ENCODE measurements at regions not wholly inside any gene's neighbourhood (a gene's known extent, or its start where the extent isn't known, plus 50 kb on each side); places are given as distances from the start of the nearest gene placed in this dataset.
"Not testable (repeated sequence)": the region's sequence is repeated elsewhere in the genome, so short reads cannot be mapped to it uniquely, and the experiment has no call there.

- DNase-seq, result no peak
These were observed 108.5 kb downstream of the KCNK1 start for GRCh38 chr1:233722212-233722979.

DNA sequence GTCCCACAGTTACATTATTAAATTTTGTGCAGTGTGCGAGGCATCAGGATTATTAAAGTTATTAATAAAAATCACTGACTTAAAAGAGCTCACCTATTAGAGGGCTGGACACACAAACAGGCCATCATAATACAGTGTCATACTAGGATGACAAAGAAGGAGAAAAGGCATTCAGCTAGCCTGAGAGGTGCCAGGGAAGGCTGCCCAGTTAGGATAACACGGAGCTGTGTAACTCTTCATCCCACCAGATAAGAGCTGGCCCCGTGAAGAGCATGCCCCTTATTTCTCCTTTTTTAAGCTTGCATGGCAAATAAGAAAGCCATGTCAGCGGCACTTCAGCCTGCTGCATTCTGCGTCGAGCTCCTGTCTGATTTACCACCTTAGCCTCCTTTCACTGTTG is 109.5 kb downstream of the KCNK1 start:
- DNase-seq, result no peak

- not testable (repeated sequence) for DNase-seq
These were observed 110.3 kb downstream of the KCNK1 start for GRCh38 chr1:233724131-233724631.

DNA sequence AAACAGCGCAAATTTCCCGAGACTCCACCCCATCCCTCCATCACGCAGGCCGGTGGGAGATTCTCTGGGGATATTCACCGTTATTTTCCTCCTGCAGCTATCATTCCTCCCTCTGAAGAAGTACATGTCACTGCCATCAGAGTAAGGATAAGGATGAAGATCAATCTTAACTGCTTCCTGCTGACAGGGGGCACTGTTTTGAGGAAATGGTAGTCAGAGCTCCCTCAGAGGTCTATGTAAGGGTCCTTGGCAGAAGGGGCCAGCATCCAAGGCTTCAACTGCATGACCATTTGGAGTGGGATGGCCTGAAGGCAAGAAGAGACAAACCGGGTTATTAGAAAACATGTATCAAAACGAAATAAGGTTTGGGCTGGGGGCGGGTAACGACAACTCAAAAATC is 111.5 kb downstream of the KCNK1 start:
- DNase-seq, result no peak

GRCh38 chr1:233728721-233729120 is 114.8 kb downstream of the KCNK1 start:
- DNase-seq, result no peak

GRCh38 chr1:233730380-233730779 is 116.5 kb downstream of the KCNK1 start:
- DNase-seq, result no peak

DNA sequence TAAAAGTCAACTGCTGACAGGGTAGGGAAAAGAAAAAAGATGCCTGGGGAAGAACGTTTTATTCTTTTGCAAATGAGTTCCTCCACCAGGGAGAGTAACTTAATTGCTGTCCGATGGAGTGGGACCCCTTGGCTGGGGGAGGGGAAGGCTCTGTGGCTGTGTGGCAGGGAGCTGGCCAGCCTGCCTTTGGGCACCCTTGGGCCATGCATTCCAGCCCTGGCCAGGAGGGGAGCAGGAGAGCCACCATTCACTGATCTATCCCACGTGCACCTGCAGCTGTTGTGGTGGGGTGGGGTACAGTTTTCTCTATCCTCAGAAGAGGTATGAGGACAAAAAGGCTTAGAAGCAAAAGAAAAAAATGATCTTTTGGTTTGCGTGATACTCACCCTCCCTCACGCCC is 116.9 kb downstream of the KCNK1 start:
- DNase-seq, result no peak

DNA sequence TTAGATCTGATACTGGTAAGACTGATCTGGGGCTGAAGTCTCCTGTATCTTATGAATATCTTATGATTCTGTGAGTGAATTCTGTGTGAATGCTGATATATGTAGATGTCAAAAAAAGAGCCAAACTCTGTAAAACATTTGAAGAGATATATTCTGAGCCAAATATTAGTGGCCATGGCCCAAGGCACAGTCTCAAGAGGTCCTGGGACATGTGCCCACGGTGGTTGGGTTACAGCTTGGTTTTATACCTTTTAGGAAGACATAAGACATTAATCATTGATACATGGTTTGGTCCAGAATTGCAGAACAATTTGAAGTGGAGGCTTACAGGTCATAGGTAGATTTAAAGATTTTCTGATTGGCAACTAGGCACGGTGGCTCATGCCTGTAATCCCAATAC is 118.3 kb downstream of the KCNK1 start:
- no peak for DNase-seq

DNA sequence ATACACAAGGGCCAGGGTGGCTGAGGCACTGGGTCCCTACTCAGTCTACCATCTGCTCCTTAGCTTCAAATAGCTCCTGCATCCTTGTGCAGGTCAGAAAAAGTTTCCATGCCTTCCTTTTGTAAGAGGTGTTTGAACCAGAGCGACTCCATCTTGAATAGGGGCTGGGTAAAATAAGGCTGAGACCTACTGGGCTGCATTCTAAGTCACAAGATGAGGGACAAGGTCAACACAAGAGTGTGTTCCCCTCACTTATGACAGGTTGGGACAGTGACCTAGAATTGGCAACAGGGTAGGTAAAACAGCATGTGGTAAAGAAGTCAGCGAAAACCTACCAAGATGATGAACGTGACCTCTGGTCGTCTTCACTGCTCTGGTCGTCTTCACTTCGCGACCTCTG is 120.5 kb downstream of the KCNK1 start:
- DNase-seq, result no peak

- no peak for DNase-seq
These were observed 121.4 kb downstream of the KCNK1 start for GRCh38 chr1:233735331-233735730.

- no peak for DNase-seq
These were observed 121.9 kb downstream of the KCNK1 start for GRCh38 chr1:233735847-233736246.

- DNase-seq, result no peak
These were observed 123.4 kb downstream of the KCNK1 start for GRCh38 chr1:233737341-233737740.

DNA sequence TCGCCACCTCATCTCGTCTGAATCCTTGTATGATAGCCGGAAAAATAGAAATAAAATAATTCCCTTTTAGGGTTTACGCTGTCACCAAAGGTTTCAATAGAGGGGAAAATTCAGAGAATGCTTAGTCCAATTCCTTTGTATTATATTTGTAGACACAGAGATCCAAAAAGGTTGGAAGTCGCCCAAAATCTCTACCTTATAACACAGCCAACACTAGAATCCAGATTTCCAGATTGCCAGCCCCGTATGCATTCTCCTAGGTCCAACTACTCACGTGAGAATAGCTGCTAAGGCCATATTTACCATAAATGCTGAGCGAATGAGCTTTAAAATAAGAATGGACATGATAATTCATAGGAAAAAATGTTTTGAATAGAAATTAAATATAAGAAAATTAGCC is 124.5 kb downstream of the KCNK1 start:
- DNase-seq, result no peak

DNA sequence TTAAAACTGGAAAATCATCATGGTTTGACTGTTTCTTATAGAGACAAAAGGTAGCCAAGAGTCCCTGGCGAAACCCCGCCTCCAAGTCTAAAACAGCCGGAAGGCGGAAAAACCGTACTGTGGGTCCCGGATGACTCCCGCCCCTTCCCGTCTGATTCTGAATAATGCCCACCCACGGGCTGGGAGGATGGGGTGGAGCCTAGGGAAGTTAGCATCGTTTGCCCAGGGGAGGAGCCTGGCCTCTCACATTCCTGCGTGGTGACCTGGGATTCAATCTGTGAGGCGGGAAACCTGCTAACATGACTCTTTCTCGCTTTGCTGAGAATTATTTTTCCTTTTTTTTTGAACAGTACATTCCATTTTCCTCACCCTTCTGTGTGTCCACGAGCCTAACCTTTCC is 124.9 kb downstream of the KCNK1 start:
- no peak for DNase-seq

DNA sequence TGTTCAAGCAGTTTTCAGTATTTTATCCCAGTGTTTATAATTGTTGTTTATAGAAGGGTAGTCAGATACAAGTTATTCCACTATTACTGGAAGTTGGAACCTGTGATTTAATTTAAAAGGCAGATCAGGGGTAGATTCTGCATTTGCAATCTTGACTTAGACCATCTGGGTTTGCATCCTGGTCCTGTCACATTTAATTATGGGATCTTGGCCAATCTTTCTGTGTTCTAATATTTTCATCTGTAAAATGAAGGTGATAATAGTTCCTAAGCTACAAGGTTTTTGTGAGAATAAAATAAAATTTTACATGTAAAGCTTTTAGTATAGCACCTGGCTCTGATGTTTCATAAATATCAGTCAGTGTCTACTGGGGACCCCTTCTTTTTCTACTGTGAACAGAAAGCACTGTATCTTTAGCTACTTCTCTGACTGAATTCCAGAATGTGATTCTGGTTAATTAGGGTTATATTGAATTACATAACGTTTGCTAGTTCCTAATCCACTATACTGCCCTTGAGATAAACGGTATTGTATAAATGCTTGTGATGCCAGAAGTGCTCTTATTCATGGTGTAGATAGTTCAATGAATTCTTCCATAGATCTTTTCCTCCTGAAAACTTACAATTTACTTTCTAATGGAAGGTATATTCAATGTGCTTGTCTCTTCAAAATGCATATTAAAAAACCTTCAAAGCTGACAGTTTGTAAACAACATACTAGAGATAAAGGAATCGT is 131.0 kb downstream of the KCNK1 start:
- DNase-seq, result no peak

DNA sequence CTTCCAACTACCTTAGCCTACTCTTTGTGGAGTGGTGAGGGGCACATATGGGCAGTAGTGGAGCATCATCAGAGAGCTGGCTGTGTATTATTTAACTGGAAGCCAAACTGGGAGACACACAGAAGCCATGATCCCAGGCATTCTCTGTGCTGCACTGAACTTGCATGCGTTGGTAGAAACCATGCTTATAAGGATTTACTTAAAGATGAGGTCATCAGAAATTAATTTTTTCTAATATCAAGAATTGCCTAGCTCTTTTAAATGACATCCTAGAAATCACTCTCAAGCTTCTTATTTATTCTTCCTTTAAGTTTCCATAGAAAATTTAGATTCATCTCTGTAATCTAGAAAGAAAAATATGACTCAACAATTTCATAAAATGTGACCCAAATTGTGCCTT is 136.2 kb downstream of the KCNK1 start:
- DNase-seq, result no peak

- no peak for DNase-seq
These were observed 144.8 kb upstream of the SLC35F3 start for GRCh38 chr1:233759665-233760064.

GRCh38 chr1:233764304-233764703 is 140.2 kb upstream of the SLC35F3 start:
- DNase-seq, result not testable (repeated sequence)

DNA sequence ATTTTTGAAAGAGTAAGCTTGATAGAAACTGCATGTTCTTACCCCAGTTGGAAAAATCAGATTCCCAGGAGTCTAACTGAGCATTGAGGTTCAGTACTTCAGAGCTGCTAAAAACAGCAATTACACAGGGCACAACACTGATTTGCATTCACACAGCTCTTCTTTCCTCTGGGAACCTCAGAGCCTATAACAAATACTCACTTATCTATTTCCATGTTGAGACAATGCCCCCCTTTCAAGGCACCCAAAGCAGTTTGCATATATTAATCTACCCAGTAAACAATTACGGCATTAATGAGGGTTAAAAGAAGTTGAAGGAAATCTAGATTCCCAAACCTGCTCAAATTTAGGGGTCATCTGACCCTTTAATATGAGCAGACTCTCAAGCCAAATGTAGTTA is 126.9 kb upstream of the SLC35F3 start:
- no peak for DNase-seq

GRCh38 chr1:233780049-233780448 is 124.4 kb upstream of the SLC35F3 start:
- no peak for DNase-seq

- no peak for DNase-seq
These were observed 121.4 kb upstream of the SLC35F3 start for GRCh38 chr1:233782937-233783586.

DNA sequence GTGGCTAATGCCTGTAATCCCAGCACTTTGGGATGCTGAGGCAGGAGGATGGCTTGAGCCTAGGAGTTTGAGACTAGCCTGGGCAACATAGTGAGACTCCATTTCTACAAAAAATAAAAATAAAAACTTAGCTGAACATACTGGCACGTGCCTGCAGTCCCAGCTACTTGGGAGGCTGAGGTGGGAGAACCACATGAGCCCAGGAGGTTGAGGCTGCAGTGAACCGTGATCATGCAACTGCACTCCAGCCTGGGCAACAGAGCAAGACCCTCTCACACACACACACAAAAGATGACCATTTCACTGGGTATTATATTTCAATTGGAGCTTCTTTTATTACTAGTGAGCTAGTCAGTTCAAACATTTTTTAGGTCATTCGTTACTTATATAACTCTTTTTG is 116.9 kb upstream of the SLC35F3 start:
- no peak for DNase-seq

- no peak for DNase-seq
These were observed 115.8 kb upstream of the SLC35F3 start for GRCh38 chr1:233788687-233789086.

DNA sequence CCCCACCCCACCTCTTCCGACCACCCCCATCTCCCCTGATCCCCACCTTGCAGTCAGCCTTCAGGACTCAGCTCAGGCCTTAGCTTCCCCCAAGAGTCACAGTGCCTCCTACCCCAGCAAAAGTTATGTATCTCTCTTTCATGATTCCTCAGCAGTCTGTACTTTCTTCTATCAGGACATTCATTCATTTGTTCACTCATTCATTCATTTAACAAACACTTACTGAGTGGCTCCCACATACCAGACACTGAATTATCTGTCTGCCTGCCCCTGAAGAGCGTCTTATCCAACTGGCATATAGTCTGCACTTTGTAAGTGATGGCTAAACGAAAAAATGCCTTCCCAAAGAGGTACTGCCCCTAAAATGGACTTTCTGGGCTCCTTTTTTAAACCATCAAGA is 114.4 kb upstream of the SLC35F3 start:
- no peak for DNase-seq
